HCT116 (cell line): ENCODE measurements at regions not wholly inside any gene's neighbourhood (a gene's known extent, or its start where the extent isn't known, plus 50 kb on each side); places are given as distances from the start of the nearest gene placed in this dataset.

Experiments
- ATAC-seq: fragments of 200-7000 bp; cut with Tn5 transposase; 2 replicates; pipeline ENCODE4 v1.9.1; 2020; ENCODE audit warnings: mild to moderate bottlenecking, moderate library complexity
- BruUV-seq: library from RNA; stranded (reverse); fragments of 400-500 nt; replicated peaks from 2 replicates; lab custom pipeline; 2021; lab: Mats Ljungman, UMichigan
- CTCF ChIA-PET: fragments of 300-600 bp; sonication (Branson Sonifier 250); formaldehyde crosslinking; loops from one replicate; lab custom pipeline; 2021; ENCODE audit warnings: antibody characterized with exemption; lab: Charles Lee
- POLR2A ChIA-PET: fragments of 300-600, 350-600 bp; sonication (Branson Sonifier 250); formaldehyde crosslinking; loops from one replicate; lab custom pipeline; 2021; ENCODE audit warnings: antibody characterized with exemption; lab: Charles Lee
- RAD21 ChIA-PET, 2 experiments: fragments of 300-600 bp; sonication (Branson Sonifier 250); formaldehyde crosslinking; loops; one replicate each; lab custom pipeline; 2023; ENCODE audit warnings: low total read pairs in 2 of 2; ENCODE audit not compliant: uncharacterized antibody in 2 of 2, unreplicated experiment in 2 of 2, low non-redundant PET in 1 of 2; lab: Charles Lee
- DNase-seq: peaks from one replicate; pipeline ENCODE4 v3.0.0-alpha.2; 2010; ENCODE audit warnings: low read depth, low spot score
- H2AFZ ChIP-seq: fragments of 200-600 bp; shearing (Covaris generic), sonication (generic); 2 replicates; pipeline ENCODE4 v1.6.1; 2017; ENCODE audit warnings: low read depth, mixed run types, mixed read lengths, antibody characterized with exemption, low read length; ENCODE audit not compliant: poor library complexity, severe bottlenecking
- H3K27ac ChIP-seq: 2 replicates; pipeline ENCODE4 v1.5.1; 2012; ENCODE audit warnings: low read depth, low read length
- H3K27me3 ChIP-seq: fragments of 200-600 bp; sonication (generic); 2 replicates; pipeline ENCODE4 v1.6.1; 2016; ENCODE audit warnings: mixed run types, low read length, mixed read lengths; ENCODE audit not compliant: insufficient read depth
- H3K36me3 ChIP-seq, 2 experiments: fragments of 200-500 bp in 1 of 2; fragments of 200-600 bp in 1 of 2; sonication (Bioruptor generic) in 1 of 2; sonication (generic) in 1 of 2; 2 replicates each; pipeline versions ENCODE4 v1.5.1 to v1.6.1; 2014 to 2016; ENCODE audit warnings: low read length in 2 of 2, inconsistent platforms in 1 of 2, mixed read lengths in 1 of 2, mixed run types in 1 of 2; ENCODE audit not compliant: insufficient read depth in 2 of 2, control insufficient read depth in 1 of 2
- H3K4me1 ChIP-seq, 2 experiments: fragments of 200-600 bp in 1 of 2; sonication (generic) in 1 of 2; 2 replicates each; pipeline versions ENCODE4 v1.5.1 to v1.6.1; 2012 to 2017; ENCODE audit warnings: low read length in 2 of 2, inconsistent platforms in 1 of 2, mild to moderate bottlenecking in 1 of 2, mixed read lengths in 1 of 2, mixed run types in 1 of 2, moderate library complexity in 1 of 2; ENCODE audit not compliant: insufficient read depth in 2 of 2, control insufficient read depth in 1 of 2
- H3K4me2 ChIP-seq: fragments of 200-600 bp; sonication (generic); 2 replicates; pipeline ENCODE4 v1.6.1; 2017; ENCODE audit warnings: mixed run types, low read length, mixed read lengths
- H3K4me3 ChIP-seq, 2 experiments: fragments of 200-600 bp in 1 of 2; sonication (generic) in 1 of 2; replicated peaks in 1 of 2; 2 replicates each; pipeline ENCODE4 v1.5.1; 2011 to 2016; ENCODE audit warnings: low read length in 2 of 2, control low read depth in 1 of 2, low read depth in 1 of 2, mild to moderate bottlenecking in 1 of 2, mixed read lengths in 1 of 2, mixed run types in 1 of 2
- H3K79me2 ChIP-seq: fragments of 200-600 bp; sonication (generic); 2 replicates; pipeline ENCODE4 v1.6.1; 2017; ENCODE audit warnings: mild to moderate bottlenecking, mixed run types, low read length, moderate library complexity, mixed read lengths; ENCODE audit not compliant: insufficient read depth
- H3K9ac ChIP-seq: fragments of 200-600 bp; sonication (generic); 2 replicates; pipeline ENCODE4 v1.6.1; 2016; ENCODE audit warnings: low read length, mixed read lengths
- H3K9me2 ChIP-seq: fragments of 200-600 bp; sonication (generic), shearing (Covaris generic); 2 replicates; pipeline ENCODE4 v1.6.1; 2017; ENCODE audit warnings: mixed run types, mild to moderate bottlenecking, moderate library complexity; ENCODE audit not compliant: insufficient read depth
- H3K9me3 ChIP-seq, 2 experiments: fragments of 200-500 bp in 1 of 2; fragments of 200-600 bp in 1 of 2; sonication (Bioruptor generic) in 1 of 2; sonication (generic) in 1 of 2; 2 replicates each; pipeline ENCODE4 v1.6.1; 2014 to 2017; ENCODE audit warnings: low read length in 2 of 2, mixed read lengths in 2 of 2, inconsistent platforms in 1 of 2, low read depth in 1 of 2, mild to moderate bottlenecking in 1 of 2, mixed run types in 1 of 2, moderate library complexity in 1 of 2; ENCODE audit not compliant: control insufficient read depth in 1 of 2, insufficient read depth in 1 of 2
- H4K20me1 ChIP-seq: fragments of 200-600 bp; sonication (generic), shearing (Covaris generic); 2 replicates; pipeline ENCODE4 v1.6.1; 2017; ENCODE audit warnings: mixed run types, mild to moderate bottlenecking, moderate library complexity; ENCODE audit not compliant: insufficient read depth
- JUND ChIP-seq: IDR thresholded peaks from 2 replicates; pipeline ENCODE4 v1.6.1; 2012
- POLR2AphosphoS5 ChIP-seq: IDR thresholded peaks from 2 replicates; pipeline ENCODE4 v1.6.1; 2011; ENCODE audit warnings: mild to moderate bottlenecking, low read depth, low read length, moderate library complexity
- RAD21 ChIP-seq: IDR thresholded peaks from 2 replicates; pipeline ENCODE4 v1.6.1; 2012; ENCODE audit warnings: low read depth, mild to moderate bottlenecking
- YY1 ChIP-seq: IDR thresholded peaks from 2 replicates; pipeline ENCODE4 v1.6.1; 2011; ENCODE audit warnings: low read length, low read depth, moderate library complexity, mild to moderate bottlenecking; ENCODE audit not compliant: insufficient replicate concordance; ENCODE audit errors: extremely low read depth
- ZBTB33 ChIP-seq: IDR thresholded peaks from 2 replicates; pipeline ENCODE4 v1.6.1; 2011; ENCODE audit warnings: mild to moderate bottlenecking, low read length, moderate library complexity; ENCODE audit not compliant: insufficient replicate concordance; ENCODE audit errors: extremely low read depth
- intact Hi-C: fragments of 100-400 bp; cut with micrococcal nuclease; formaldehyde crosslinking; loops from 2 replicates; pipeline ENCODE4 v1.10.0; 2022
- TF ChIP-seq, protein P1 (sequence below): IDR thresholded peaks from 2 replicates; pipeline ENCODE4 v1.6.1; 2012; ENCODE audit warnings: low read depth

DNA sequence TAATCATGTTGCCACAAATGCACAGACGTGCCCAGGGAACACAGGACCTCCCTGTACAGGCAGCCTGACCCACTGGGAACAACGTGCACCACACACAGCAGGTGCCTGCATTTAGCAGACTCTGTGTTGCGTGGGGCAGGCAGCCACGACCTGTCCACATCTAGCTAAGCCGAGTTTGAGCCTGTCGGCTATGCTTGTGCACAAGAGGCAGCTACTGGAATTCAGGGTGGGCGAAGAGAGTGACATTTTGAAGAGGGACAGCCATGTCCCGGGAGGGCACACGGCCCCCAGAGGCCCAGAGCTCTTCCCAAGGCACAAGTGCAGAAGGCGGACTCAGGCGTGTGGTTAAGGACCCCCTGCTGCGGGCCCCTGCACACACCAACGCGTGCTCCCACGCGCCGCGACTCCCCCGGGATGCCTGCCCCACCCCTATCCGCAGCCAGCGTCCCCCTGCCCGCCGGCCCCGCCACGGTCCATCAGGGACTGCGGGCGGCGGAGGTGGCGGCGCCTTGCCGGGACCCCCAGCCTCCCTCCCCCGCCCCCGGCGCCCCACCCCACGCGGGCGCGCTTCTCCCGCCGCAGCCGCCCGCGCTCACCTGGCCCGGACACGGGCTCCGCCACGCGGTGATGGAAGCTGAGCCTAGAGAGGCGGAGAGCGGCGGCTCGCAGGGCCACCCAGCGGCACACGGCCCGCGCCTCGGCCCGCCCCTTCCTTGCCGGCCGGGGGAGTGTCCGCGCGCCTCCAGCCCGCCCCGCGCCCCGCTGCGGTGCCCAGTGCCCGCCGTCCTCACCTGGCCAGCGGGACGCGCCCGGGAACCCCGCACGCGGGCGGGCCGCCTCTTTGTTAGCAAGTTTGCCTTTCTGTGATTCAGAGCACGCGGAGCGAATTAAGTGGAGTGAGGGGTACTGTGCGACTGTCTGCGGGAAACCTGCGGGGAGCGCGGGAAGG is 125.3 kb upstream of the PRMT8 start:
- RAD21 ChIA-PET, result interaction anchor here in 1 of 2 experiments (0.7 kb wide), 1 partner anchor 119 kb away, joined by 4 read pairs; no protein-coding TSS in a partner anchor
- no peak overlapping the region for H2AFZ ChIP-seq
- no peaks in the 10 kb centered on the region for H4K20me1 ChIP-seq
- H3K9me3 ChIP-seq, result no peaks in the 10 kb centered on the region
- peaks cover 0 to 3% of the 10 kb centered on the region in 2 experiments; a peak in 1 of 4 replicates for H3K4me1 ChIP-seq
- BruUV-seq, result no TSS peak
- POLR2A ChIA-PET, result no interaction called here
- H3K4me3 ChIP-seq, result peak overlapping the region; percentile 47 to 60
- DNase-seq (no peak), ATAC-seq (peak; percentile 95)
- H3K27ac ChIP-seq, result no peak overlapping the region
- CTCF ChIA-PET, result interaction anchor here (0.7 kb wide), 1 partner anchor 1012 kb away, joined by 4 read pairs; no protein-coding TSS in a partner anchor
- no peaks in the 10 kb centered on the region for H3K9me2 ChIP-seq
- no peaks in the 10 kb centered on the region for H3K27me3 ChIP-seq
- H3K36me3 ChIP-seq, result no peaks in the 10 kb centered on the region
- H3K79me2 ChIP-seq, result no peaks in the 10 kb centered on the region
- peak overlapping the region; percentile 70 for H3K4me2 ChIP-seq
- peak overlapping the region; percentile 54 for H3K9ac ChIP-seq
- TF ChIP-seq ZBTB33 (no peak), POLR2AphosphoS5 (0 out of 2 replicates have a peak, but pooled peaks have one; percentile 32), JUND (no peak), RAD21 (no peak), YY1 (no peak)
- TF ChIP-seq, protein P1, sequence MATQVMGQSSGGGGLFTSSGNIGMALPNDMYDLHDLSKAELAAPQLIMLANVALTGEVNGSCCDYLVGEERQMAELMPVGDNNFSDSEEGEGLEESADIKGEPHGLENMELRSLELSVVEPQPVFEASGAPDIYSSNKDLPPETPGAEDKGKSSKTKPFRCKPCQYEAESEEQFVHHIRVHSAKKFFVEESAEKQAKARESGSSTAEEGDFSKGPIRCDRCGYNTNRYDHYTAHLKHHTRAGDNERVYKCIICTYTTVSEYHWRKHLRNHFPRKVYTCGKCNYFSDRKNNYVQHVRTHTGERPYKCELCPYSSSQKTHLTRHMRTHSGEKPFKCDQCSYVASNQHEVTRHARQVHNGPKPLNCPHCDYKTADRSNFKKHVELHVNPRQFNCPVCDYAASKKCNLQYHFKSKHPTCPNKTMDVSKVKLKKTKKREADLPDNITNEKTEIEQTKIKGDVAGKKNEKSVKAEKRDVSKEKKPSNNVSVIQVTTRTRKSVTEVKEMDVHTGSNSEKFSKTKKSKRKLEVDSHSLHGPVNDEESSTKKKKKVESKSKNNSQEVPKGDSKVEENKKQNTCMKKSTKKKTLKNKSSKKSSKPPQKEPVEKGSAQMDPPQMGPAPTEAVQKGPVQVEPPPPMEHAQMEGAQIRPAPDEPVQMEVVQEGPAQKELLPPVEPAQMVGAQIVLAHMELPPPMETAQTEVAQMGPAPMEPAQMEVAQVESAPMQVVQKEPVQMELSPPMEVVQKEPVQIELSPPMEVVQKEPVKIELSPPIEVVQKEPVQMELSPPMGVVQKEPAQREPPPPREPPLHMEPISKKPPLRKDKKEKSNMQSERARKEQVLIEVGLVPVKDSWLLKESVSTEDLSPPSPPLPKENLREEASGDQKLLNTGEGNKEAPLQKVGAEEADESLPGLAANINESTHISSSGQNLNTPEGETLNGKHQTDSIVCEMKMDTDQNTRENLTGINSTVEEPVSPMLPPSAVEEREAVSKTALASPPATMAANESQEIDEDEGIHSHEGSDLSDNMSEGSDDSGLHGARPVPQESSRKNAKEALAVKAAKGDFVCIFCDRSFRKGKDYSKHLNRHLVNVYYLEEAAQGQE, result no peak
- intact Hi-C loops, result loop anchor here (2.0 kb wide), 1 partner anchor 65 kb away; no protein-coding TSS in a partner anchor
